ENCODE measurements at regions not wholly inside any gene's neighbourhood (a gene's known extent, or its start where the extent isn't known, plus 50 kb on each side); places are given as distances from the start of the nearest gene placed in this dataset.

DNA sequence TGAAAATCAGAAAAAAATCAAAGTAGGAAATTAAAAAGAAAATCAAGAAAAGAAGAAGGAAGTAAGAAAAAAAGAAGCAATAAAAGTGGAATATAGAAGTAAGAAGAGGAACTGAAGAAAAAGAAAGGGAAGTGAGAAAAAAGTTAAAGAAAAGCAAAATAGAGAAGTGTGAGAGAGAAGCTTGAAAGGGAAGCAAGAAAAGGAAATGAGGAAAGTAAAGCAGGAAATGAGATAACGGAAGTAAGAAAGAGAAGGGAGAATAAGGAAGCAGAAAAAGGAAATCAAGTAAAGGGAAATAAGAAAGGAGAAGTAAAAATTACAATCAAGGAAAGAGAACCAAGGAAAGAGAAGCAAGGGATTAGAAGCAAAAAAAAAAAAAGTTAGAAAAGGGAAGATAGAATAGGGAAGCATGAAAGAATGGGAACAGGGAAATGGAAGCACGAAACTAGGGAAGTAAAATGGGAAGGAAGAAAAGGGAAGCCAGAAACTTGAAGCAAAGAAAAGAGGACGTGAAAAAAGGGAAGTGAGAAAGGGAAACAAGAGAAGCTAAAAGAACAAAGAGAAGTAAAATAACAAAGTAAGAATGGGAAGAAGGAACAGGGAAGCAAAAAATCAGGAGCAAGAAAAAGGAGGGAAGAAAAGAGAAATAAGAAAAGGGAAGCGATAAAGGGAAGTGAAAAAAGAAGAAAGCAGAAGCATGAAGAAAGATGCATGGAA lies 243.3 kb upstream of the NCKAP5 start:
- TF ChIP-seq, protein P1, sequence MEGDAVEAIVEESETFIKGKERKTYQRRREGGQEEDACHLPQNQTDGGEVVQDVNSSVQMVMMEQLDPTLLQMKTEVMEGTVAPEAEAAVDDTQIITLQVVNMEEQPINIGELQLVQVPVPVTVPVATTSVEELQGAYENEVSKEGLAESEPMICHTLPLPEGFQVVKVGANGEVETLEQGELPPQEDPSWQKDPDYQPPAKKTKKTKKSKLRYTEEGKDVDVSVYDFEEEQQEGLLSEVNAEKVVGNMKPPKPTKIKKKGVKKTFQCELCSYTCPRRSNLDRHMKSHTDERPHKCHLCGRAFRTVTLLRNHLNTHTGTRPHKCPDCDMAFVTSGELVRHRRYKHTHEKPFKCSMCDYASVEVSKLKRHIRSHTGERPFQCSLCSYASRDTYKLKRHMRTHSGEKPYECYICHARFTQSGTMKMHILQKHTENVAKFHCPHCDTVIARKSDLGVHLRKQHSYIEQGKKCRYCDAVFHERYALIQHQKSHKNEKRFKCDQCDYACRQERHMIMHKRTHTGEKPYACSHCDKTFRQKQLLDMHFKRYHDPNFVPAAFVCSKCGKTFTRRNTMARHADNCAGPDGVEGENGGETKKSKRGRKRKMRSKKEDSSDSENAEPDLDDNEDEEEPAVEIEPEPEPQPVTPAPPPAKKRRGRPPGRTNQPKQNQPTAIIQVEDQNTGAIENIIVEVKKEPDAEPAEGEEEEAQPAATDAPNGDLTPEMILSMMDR (IDR thresholded peaks at IDR 0.05): no peak
- TF ChIP-seq POLR2A (IDR thresholded peaks at IDR 0.05): no peak
